GM19023 (cell line): ENCODE measurements at regions not wholly inside any gene's neighbourhood (a gene's known extent, or its start where the extent isn't known, plus 50 kb on each side); places are given as distances from the start of the nearest gene placed in this dataset.
"Not testable (repeated sequence)": the region's sequence is repeated elsewhere in the genome, so short reads cannot be mapped to it uniquely, and the experiment has no call there.

ENCODE experiments used
- ATAC-seq: cut with Tn5 transposase; IDR thresholded peaks from one replicate; pipeline ENCODE4 v1.9.1; 2021; ENCODE audit warnings: mild to moderate bottlenecking, moderate library complexity; ENCODE audit not compliant: unreplicated experiment

DNA sequence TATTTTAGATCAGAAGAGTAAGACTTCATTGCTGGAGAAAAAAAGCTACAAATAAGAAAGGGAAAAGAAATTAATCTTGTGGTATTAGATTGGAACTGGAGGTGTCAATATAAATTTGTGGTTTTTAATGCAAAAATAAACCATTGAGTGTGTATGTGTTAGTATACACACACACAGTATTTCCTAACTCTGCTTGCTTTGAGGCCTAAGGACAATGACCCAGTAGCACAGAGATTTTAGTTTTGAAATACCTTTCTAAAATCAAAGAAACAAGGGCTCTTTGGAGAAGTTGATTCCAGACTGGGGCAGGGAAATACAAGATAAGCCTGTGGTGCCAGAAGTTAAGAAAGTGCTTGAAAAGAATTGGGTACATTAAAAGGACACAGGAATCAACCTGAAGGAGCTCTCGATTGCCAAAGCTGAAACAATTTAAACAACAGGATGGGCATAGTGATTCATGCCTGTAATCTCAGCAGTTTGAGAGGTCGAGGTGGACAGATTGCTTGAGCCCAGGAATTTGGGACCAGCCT, 84.6 kb upstream of the DTNBP1 start:
- ATAC-seq, result no peak

- no peak for ATAC-seq
Observed at GRCh38 chr6:15745781-15746180, 83.0 kb upstream of the DTNBP1 start.

DNA sequence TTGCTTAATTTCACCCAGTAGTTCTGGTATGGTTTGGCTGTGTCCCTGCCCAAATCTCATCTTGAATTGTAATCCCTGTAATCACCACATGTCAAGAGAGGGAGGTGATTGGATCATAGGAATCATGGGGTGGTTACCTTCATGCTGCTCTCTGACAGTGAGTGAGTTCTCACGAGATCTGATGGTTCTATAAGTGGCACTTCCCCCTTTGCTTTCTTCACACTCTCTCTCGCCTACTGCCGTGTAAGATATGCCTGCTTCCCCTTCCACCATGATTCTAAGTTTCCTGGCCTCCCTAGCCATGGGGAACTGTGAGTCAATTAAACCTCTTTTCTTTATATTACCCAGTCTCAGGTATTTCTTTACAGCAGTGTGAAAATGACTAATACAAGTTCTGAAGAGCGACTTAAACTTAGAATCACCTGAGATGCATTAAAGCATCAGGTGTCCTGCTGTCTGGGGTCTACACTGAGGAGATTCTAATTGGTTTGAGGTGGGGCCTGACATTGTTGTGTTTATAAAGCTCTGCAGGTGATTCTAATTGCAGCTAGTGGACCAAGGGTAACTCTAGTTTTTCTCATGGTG, 82.1 kb upstream of the DTNBP1 start:
- no peak for ATAC-seq

- not testable (repeated sequence) for ATAC-seq
Observed at GRCh38 chr6:15742013-15742412, 79.2 kb upstream of the DTNBP1 start.

GRCh38 chr6:15741405-15741804, 78.6 kb upstream of the DTNBP1 start:
- no peak for ATAC-seq

GRCh38 chr6:15739867-15740266, 77.0 kb upstream of the DTNBP1 start:
- no peak for ATAC-seq

- ATAC-seq, result no peak
Observed at GRCh38 chr6:15739353-15739752, 76.5 kb upstream of the DTNBP1 start.

DNA sequence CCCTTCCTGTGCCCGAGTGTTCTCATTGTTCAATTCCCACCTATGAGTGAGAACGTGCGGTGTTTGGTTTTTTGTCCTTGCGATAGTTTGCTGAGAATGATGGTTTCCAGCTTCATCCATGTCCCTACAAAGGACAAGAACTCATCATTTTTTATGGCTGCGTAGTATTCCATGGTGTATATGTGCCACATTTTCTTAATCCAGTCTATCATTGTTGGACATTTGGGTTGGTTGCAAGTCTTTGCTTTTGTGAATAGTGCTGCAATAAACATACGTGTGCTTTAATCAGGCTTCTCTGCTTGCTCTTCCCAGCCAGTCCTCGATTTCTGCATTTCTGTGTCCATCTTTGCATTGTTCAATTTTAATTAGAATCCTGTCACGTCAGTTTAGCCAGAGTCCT, 75.4 kb upstream of the DTNBP1 start:
- not testable (repeated sequence) for ATAC-seq

DNA sequence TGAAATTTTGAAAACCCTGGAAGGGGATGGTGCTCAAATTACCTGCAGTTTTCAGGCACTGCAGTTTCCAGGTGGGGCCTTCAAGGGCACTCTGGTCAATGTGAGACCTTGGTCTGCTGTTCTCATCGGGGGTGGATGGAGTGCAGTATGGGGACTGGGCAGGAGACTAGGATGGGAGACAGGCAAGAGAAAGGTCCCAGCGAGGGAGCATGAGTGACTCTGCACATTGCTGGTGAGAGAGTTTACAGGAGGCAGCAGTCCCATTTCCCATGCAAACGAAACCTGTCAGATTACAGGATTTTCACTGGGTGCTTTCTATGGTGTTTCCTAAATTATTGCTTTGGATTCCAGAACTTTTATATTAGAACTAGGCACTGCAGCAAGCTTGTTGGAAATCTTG, 73.5 kb upstream of the DTNBP1 start:
- ATAC-seq, result no peak

DNA sequence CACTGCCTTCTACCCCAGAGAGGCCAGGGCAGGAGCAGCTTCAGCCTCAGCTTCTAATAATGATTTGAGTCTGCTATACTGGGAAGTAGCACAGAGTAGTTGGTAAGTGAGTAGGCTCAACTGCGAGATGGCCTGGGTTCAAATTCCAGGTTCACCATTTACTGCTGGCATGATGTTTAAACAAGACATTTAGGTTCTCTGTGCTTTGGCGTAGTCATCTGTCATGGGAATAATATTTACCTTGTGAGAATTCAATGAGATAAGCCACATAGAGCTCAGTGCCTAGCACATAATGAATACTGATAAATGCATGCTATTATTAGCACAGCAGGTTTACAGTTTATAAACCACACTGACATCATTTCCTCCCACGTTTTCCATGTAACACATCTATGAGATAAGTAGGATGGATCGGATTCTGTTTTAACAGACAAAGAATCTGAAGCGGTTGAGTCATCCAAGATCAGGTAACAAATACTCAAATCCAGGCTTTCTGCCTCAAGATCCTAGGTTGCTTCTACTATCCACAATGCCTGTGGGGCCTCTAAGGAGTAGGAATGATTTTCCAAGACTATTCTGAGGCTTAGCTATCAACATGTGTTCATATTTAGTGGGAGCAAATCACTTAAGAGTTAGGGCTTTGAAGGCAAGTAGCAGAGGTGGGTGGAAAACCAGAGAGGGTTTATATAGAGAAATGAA, 72.9 kb upstream of the DTNBP1 start:
- ATAC-seq, result no peak

- no peak for ATAC-seq
Observed at GRCh38 chr6:15734118-15734897, 71.5 kb upstream of the DTNBP1 start.

- ATAC-seq, result no peak
Observed at GRCh38 chr6:15730922-15731321, 68.1 kb upstream of the DTNBP1 start.

DNA sequence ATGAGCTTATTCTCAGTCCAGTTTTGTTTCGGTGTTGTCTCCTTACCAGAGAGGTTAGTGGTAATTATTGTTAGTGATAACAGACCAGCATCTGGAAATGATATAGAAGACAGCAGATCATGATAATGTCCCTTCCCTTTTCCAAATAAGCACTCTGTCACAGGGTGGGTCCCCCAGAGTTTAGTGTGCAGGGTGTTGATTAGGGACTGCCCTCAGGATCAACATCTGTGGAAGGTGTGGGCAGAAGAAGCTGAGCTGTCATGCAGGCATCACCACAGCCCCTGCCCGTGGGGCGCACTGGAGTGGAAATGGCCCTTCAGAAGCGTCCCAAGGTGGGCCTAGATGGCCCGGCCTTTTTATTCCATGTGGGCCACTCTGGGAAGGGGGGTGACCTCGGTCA, 67.6 kb upstream of the DTNBP1 start:
- ATAC-seq, result no peak

DNA sequence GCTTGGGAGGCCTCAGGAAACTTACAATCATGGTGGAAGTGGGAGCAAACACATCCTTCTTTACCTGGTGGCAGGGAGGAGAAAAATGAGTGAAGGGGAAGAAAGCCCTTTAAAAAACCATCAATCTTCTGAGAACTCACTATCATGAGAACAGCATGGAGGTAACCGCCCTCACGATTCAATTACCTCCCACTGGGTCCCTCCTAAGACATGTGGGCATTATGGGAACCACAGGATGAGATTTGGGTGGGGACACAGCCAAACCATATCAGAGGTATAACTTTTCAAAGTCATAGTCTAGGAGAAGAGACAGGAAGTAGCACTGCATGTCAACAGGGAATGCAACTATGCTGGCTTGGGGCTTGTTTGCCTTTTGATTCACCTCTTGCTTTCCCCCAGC, 59.9 kb upstream of the DTNBP1 start:
- ATAC-seq, result no peak

GRCh38 chr6:15716889-15717288, 54.1 kb upstream of the DTNBP1 start:
- no peak for ATAC-seq

DNA sequence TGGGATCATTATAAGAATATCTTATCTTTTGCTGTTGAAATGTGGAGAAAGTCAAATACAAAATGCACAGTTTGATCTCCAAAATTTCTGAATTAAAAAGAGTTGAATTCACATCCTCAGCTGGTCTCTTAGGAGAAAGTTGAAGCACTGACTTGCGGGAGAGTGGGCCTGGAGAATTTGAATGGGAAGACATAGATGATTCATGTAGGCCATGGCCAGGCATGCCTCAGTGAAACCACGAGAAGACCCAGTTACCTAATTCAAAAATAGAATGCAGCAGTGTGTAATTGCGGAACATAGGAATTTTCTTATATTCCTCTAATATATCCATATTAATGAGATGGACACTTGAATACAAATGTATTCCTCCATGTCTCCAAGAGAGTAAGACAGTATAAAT, 53.0 kb upstream of the DTNBP1 start:
- no peak for ATAC-seq

DNA sequence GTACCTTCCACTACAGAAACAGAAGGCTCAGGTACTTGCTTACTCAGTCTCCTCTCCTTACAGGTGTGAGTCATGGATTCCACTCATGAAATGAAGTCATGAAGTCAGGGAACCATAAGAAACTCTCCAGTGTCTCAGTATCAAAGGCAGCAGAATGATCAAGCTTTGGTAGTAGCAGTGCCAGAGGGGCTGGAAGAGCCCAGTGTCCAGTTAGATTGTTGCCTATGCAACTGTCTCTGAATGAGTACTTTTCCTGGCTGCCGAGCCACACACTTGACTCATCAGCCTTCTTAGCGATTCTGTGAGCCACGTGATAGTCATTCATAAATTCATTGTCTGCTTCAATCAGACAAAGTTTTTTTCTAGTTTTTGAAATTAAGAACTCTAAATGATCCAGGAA, 52.2 kb upstream of the DTNBP1 start:
- no peak for ATAC-seq

DNA sequence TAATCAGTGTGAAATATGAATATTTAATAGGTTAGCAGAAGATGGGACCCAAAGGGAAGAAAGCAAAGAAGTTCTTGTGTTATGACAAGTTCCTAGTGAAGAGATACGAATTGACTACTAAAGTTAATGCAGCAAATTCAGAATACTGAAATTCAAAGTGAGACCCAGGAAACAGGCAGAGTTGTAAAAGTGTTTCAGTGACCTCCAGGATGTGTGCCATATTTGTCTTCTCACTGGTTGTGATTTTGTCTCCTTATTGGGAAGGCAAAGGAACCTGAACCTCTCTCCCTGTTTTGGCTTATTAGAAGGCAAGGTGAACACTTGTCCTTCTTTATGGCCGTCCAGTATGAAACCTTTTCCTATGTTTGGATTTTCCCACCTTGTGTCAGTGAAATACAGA, 51.8 kb upstream of the DTNBP1 start:
- no peak for ATAC-seq

- ATAC-seq, result no peak
Observed at GRCh38 chr6:15713325-15713724, 50.5 kb upstream of the DTNBP1 start.

GRCh38 chr6:15712797-15713196, 50.0 kb upstream of the DTNBP1 start:
- ATAC-seq, result no peak
